Ovary (tissue), 7 donors: ENCODE measurements at regions not wholly inside any gene's neighbourhood (a gene's known extent, or its start where the extent isn't known, plus 50 kb on each side); places are given as distances from the start of the nearest gene placed in this dataset.

Experiments used
- DNase-seq, 5 donors: peaks; one replicate each; pipeline ENCODE4 v3.0.0-alpha.2; 2019 to 2020
- H3K27ac ChIP-seq, 2 donors: fragments of 200-600 bp; one replicate each; pipeline versions ENCODE4 v1.5.1 to v1.8.0; 2019 to 2022
- H3K27me3 ChIP-seq: fragments of 200-600 bp; one replicate; pipeline ENCODE4 v1.8.0; 2022
- H3K36me3 ChIP-seq: fragments of 200-600 bp; sonication (generic); one replicate; pipeline ENCODE4 v1.5.1; 2019
- H3K4me1 ChIP-seq: one replicate; pipeline ENCODE4 v1.8.1; 2013; ENCODE audit warnings: mild to moderate bottlenecking, moderate library complexity; ENCODE audit not compliant: insufficient read depth
- H3K4me3 ChIP-seq: fragments of 200-600 bp; sonication (generic); one replicate; pipeline ENCODE4 v1.5.1; 2017
- H3K9me3 ChIP-seq, 2 donors: fragments of 200-600 bp in 1 of 2; sonication (generic) in 1 of 2; one replicate each; pipeline versions ENCODE4 v1.5.1 to v1.8.1; 2013 to 2019; ENCODE audit warnings: mild to moderate bottlenecking in 1 of 2, moderate library complexity in 1 of 2
- EP300 ChIP-seq: sonication (generic); formaldehyde crosslinking; IDR thresholded peaks from one replicate; pipeline ENCODE4 v1.6.1; 2017; ENCODE audit warnings: antibody characterized with exemption
- POLR2A ChIP-seq: fragments of 450-650 bp; IDR thresholded peaks from one replicate; pipeline ENCODE4 v1.6.1; 2017; ENCODE audit warnings: antibody characterized with exemption, mild to moderate bottlenecking, moderate library complexity
- WGBS, 3 donors: extraction: QIAGEN DNeasy Blood & Tissue Kit in 1 of 3; methylation state at CpG; one replicate each; pipeline versions ENCODE4 v1.1.5 to v1.1.7; 2013 to 2017; 5-methylcytosine and 5-hydroxymethylcytosine counted together
- intact Hi-C, 4 donors: fragments of 100-400 bp; cut with DNase I; formaldehyde crosslinking; loops; one replicate each; pipeline versions ENCODE4 v1.11.0 to v1.15.1; 2022 to 2023
- TF ChIP-seq, protein P1 (sequence below), 3 donors: fragments of 450-650 bp in 2 of 3; fragments of 200-600 bp in 1 of 3; IDR thresholded peaks; one replicate each; pipeline versions ENCODE4 v1.5.1 to v1.8.0; 2016 to 2022; ENCODE audit warnings: antibody characterized with exemption in 3 of 3, mild to moderate bottlenecking in 1 of 3
- donor health status: DM: no; HTN: no; CAD: no; lungs with moderate emphysema.
- donor health status: DM: no; HTN: no; CAD: no.
- donor health status: Bipolar disorder and iron deficiency.
- donor health status: DM: no; HTN: no; CAD: no.
- donor health status: DM: yes; HTN: yes; CAD: no.

DNA sequence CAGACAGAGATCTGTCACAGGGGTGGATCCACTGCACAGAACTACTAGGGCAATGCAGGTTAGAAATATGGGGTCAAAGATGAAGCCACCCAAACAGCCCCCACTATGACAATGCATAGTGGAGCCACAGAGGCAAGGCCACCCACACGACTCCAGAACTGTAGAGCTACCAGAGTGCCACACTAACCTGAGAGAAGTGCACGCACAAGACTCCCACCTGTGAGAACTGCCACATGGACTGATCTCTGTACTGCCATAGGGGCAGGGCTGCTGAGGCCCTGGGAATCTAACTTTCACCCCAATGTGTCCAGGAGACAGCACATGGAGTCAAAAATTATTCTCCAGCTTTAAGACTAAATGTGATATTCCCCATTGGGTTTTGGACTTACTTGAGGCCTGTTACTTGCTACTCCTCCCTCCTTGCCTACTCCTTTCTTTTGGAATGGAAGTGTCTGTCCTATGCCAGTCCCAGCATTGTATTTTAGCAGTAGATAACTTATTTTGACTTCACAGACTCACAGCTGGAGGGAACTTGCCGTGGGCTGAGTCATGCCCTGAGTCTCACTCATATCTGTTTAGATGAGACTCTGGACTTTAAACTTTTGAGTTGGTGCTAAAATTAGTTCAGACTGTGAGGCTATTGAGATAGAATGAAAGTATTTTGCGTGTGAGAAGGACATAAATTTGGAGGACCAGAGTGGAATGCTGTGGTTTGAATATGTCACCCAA, 853.3 kb downstream of the MAT2B start:
- 49 to 64% (median 53%) methylated on average over 4 of the region's 4 CpGs for WGBS, 3 donors
- Histone ChIP-seq H3K36me3 (no peaks in the 10 kb centered on the region), H3K4me1 (no peaks in the 10 kb centered on the region), H3K27ac (no peak overlapping the region), H3K9me3 (no peaks in the 10 kb centered on the region), H3K27me3 (no peaks in the 10 kb centered on the region), H3K4me3 (no peak overlapping the region)
- TF ChIP-seq POLR2A, result no peak
- TF ChIP-seq, protein P1, sequence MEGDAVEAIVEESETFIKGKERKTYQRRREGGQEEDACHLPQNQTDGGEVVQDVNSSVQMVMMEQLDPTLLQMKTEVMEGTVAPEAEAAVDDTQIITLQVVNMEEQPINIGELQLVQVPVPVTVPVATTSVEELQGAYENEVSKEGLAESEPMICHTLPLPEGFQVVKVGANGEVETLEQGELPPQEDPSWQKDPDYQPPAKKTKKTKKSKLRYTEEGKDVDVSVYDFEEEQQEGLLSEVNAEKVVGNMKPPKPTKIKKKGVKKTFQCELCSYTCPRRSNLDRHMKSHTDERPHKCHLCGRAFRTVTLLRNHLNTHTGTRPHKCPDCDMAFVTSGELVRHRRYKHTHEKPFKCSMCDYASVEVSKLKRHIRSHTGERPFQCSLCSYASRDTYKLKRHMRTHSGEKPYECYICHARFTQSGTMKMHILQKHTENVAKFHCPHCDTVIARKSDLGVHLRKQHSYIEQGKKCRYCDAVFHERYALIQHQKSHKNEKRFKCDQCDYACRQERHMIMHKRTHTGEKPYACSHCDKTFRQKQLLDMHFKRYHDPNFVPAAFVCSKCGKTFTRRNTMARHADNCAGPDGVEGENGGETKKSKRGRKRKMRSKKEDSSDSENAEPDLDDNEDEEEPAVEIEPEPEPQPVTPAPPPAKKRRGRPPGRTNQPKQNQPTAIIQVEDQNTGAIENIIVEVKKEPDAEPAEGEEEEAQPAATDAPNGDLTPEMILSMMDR (IDR thresholded peaks at IDR 0.05), result no peak
- TF ChIP-seq EP300, result no peak
- no peak for DNase-seq
- intact Hi-C loops, result no loop called here

DNA sequence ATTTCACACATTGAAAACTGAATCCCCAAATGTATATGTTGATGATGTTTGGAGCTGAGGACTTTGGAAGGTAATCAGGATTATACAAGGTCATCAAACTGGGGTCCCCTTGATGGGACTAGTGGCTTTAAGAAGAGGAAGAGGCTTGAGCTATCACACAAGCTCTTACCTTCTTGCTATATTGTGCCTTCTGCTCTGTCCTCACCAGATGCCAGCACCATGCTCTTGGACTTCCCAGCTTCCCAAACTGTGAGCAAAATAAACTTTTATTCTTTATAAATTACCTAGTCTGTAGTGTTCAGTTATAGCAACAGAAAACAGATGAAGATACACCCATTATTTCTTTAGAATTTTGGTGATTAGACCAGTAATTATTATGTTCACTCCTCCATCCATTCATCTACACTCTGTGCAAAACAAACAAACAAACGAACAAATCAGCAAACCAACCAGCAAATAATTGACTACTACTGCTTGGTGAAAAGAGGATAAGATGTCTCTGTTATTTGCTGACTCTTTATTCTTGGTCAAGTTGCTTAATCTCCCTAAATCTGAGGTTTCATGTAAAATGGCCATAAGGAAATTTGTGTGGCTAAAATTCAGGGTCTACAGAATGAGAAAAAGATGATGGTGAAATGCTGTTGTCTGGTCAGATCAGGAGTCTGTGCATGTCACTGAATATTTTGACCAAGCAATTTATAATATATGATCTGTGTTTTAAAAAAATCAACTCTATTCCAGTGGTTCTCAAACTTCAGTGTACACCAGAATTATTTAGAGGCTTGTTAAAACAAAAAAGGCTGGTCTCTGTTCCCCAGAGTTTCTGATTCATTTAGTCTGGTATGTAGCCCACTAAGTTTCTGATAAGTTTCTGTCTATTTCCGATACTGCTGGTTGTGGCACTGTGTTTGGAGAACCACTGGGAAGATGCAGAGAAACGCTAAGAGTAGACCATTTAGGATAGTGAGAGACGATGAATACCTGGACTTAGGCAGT, 854.1 kb downstream of the MAT2B start:
- no peaks in the 10 kb centered on the region for H3K9me3 ChIP-seq
- H3K36me3 ChIP-seq, result no peaks in the 10 kb centered on the region
- no peak overlapping the region for H3K27ac ChIP-seq
- no peak for DNase-seq
- no peaks in the 10 kb centered on the region for H3K4me1 ChIP-seq
- intact Hi-C loops, result no loop called here
- TF ChIP-seq POLR2A (no peak), EP300 (no peak)
- TF ChIP-seq, protein P1 (IDR thresholded peaks at IDR 0.05), result no peak
- 86 to 95% (median 92%) methylated on average over 4 of the region's 4 CpGs for WGBS, 3 donors
- no peaks in the 10 kb centered on the region for H3K27me3 ChIP-seq
- no peak overlapping the region for H3K4me3 ChIP-seq

DNA sequence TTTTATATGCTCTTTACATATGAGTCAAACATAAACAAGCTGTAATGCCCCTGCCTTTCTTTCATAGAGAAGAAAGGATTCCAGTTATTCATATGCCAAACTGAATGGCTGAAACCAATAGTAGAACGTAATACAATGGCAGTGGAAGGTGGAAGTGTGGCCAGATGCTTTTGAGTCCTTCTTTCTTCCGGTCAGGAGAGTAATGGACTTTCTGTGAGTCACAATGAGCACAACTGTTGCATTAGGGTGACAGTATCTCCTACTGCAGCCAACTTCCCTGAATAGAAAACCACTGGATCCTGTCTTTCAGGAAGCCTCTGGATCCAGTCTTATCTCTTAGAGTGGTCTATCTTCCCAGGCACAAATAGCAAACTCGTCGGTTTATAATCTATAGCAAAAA, 855.2 kb downstream of the MAT2B start:
- Histone ChIP-seq H3K9me3 (no peaks in the 10 kb centered on the region), H3K27ac (no peak overlapping the region), H3K4me1 (no peaks in the 10 kb centered on the region), H3K4me3 (no peak overlapping the region), H3K36me3 (no peaks in the 10 kb centered on the region), H3K27me3 (no peaks in the 10 kb centered on the region)
- WGBS, 3 donors, result 75 to 85% (median 81%) methylated on average over 4 of the region's 4 CpGs
- TF ChIP-seq POLR2A (no peak), EP300 (no peak)
- TF ChIP-seq, protein P1 (IDR thresholded peaks at IDR 0.05), result no peak
- intact Hi-C loops, result no loop called here
- no peak for DNase-seq

DNA sequence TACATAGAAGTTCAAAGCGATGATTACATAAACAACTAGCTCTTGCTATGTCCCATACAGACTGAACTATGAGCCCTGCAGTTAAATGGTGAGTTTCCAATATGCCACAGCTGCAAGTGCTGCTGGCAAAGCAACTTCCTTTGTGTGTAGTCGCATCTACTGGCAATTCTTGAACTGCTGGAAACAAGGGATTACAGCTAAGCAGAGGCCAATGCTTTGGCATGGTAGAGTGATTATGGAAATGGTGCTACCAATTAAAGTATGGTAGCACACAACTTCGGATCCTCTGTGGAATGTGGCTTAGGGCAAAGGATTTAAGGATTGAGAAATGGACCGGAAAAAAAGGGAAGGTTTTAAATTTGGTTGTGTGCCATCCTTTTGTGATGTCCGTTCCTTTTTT, 856.6 kb downstream of the MAT2B start:
- H3K4me3 ChIP-seq, result no peak overlapping the region
- H3K36me3 ChIP-seq, result no peaks in the 10 kb centered on the region
- no peak overlapping the region for H3K27ac ChIP-seq
- no peaks in the 10 kb centered on the region for H3K4me1 ChIP-seq
- DNase-seq, result no peak
- H3K9me3 ChIP-seq, result no peaks in the 10 kb centered on the region
- intact Hi-C loops, result no loop called here
- WGBS, 3 donors, result 70 to 79% (median 71%) methylated on average over 5 of the region's 5 CpGs
- no peaks in the 10 kb centered on the region for H3K27me3 ChIP-seq
- TF ChIP-seq POLR2A (no peak), EP300 (no peak)
- TF ChIP-seq, protein P1 (IDR thresholded peaks at IDR 0.05), result no peak
